Uterus (tissue), 2 donors: ENCODE measurements at regions not wholly inside any gene's neighbourhood (a gene's known extent, or its start where the extent isn't known, plus 50 kb on each side); places are given as distances from the start of the nearest gene placed in this dataset.

Source experiments
- CTCF ChIP-seq, 4 experiments: fragments of 200-600 bp in 2 of 4; fragments of 450-650 bp in 2 of 4; sonication (generic) in 2 of 4; IDR thresholded peaks; one replicate each; pipeline ENCODE4 v1.5.1; 2016 to 2019; ENCODE audit warnings: antibody characterized with exemption in 4 of 4, mild to moderate bottlenecking in 2 of 4, moderate library complexity in 1 of 4
- POLR2A ChIP-seq, 2 donors: fragments of 450-650 bp; IDR thresholded peaks; one replicate each; pipeline ENCODE4 v1.6.1; 2016; ENCODE audit warnings: antibody characterized with exemption in 2 of 2, mild to moderate bottlenecking in 1 of 2, moderate library complexity in 1 of 2

DNA sequence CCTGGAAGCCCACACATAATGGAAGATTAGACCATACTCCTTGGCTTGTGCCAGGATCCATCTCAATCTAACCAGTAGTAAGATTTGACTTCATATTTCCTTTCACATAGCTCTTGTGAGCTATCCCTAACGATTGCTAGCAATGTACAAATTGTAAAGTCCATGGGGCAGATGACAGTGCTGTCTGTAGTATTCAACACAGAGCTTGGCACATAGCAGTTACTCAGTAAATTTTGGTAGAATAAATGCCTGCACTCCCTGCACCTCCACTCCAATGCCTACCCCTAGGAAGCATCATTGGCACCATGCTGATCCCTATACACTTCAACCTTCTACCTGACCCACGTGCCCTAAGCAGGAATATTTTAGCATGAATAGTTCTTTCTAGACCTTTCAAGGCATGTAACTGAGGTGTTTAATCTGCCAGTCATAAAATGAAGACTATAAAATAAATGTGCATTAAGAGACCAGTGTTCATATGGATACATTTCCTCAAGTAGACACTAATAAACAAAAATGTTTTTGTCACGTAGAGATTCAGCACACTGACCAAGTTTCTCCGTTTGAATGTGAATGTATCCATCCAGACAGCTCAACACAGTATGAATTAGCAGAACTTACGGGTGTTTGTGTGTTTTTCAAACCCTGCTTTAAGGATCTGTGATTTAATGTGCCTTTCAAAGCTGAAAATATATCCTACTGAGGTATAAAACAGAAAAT, 98.8 kb downstream of the BMP4 start:
- TF ChIP-seq POLR2A (IDR thresholded peaks at IDR 0.05) (no peak), CTCF (IDR thresholded peaks at IDR 0.05) (no peak)
